GM06990 (cell line): ENCODE measurements at regions not wholly inside any gene's neighbourhood (a gene's known extent, or its start where the extent isn't known, plus 50 kb on each side); places are given as distances from the start of the nearest gene placed in this dataset.

Experiments
- DNase-seq: peaks from one replicate; pipeline ENCODE4 v3.0.0-alpha.2; 2011; ENCODE audit not compliant: insufficient read length; ENCODE audit errors: extremely low read depth
- H3K27me3 ChIP-seq: replicated peaks from 2 replicates; pipeline ENCODE4 v1.6.0; 2011; ENCODE audit warnings: low read length; ENCODE audit not compliant: control insufficient read depth, insufficient read depth
- H3K36me3 ChIP-seq: 2 replicates; pipeline ENCODE4 v1.5.1; 2011; ENCODE audit warnings: low read length; ENCODE audit not compliant: control insufficient read depth, insufficient read depth
- H3K4me3 ChIP-seq: replicated peaks from 2 replicates; pipeline ENCODE4 v1.5.1; 2011; ENCODE audit warnings: low read depth, mild to moderate bottlenecking, control low read depth, low read length
- CTCF ChIP-seq: IDR thresholded peaks from 2 replicates; pipeline ENCODE4 v1.5.1; 2011; ENCODE audit warnings: low read length, control low read depth, mild to moderate bottlenecking, inconsistent platforms; ENCODE audit not compliant: insufficient read depth, poor library complexity, severe bottlenecking

DNA sequence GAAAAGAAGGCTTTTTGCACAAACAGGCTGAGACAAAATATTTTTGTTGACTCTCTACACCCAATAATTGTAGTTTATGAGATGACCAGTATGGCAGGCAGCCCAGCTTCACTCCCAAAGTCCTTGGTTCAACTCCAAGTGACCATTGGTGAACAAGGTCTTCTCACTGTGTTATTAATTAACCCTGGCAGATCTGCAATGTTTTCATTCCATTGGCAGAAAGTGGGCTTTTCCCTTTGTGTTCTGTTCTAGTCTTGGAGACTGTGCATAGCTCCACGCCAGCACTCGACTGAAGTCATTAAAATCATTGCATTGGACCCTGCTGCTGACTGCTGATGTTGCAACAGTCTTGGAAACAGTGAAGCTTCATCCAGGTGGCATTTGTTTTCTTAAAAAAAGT is 277.3 kb upstream of the HAND2 start:
- H3K4me3 ChIP-seq, result no peak overlapping the region
- H3K27me3 ChIP-seq, result no peaks in the 10 kb centered on the region
- H3K36me3 ChIP-seq, result no peaks in the 10 kb centered on the region
- DNase-seq, result no peak
- no peak for TF ChIP-seq CTCF

DNA sequence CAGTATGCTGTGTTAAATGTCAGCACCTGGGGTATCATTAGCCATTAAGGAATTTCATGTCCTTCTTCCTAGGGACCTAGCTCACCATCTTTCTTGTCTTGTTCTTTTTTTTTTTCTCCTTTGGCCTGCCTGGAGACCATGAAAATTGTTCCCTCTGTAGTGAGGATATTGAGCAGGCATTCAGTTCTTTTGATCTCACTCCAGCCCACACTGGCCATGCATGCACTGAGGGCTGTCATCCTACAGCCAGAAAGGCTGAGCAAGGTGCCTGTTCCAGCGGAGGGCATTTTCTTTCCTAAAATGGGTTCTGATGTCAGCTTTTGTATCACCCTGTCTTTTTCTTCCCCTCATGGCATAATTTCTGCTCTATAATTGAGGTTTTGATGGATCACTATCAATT is 275.9 kb upstream of the HAND2 start:
- Histone ChIP-seq H3K27me3 (no peaks in the 10 kb centered on the region), H3K4me3 (no peak overlapping the region), H3K36me3 (no peaks in the 10 kb centered on the region)
- no peak for DNase-seq
- TF ChIP-seq CTCF, result no peak

GRCh38 chr4:173802662-173803022 is 272.6 kb upstream of the HAND2 start:
- Histone ChIP-seq H3K36me3 (no peaks in the 10 kb centered on the region), H3K27me3 (no peaks in the 10 kb centered on the region), H3K4me3 (no peak overlapping the region)
- TF ChIP-seq CTCF, result no peak
- no peak for DNase-seq

DNA sequence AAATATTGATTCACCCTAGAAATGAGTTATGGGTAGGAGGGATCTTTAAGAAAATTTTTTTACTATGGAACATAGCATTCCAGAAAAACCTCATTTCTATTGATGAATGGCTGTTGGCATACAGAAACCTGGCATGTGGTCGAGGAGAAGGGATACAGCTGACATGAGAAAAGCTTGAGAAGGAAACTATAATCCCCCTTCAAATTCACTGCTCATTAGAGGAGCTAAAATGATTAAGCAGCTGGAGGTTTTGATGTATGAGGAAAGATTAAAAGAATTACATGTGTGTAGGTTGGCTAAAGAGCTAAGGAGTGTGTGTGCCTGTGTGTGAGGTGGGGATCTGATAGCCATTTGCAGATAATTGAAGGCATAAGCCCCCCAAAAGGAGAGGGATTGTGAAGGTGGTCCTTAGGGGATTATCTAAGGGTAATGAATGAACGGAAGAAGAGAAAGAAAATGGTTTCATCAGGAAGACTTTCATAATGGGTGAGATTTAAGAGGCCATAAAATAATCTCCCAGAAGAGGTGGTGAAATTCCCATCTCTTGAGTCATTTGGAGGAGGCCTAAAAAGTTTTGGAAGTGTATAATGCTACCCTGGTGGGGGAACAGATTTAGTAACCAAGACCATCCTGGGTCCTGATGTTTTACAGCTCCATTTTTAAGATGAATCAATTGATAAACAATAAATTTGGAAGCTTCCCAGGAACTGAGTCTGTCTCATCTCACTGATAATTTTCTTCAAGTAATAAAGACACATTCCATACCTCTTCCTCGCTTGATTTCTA is 272.0 kb upstream of the HAND2 start:
- H3K27me3 ChIP-seq, result no peaks in the 10 kb centered on the region
- no peaks in the 10 kb centered on the region for H3K36me3 ChIP-seq
- TF ChIP-seq CTCF, result no peak
- H3K4me3 ChIP-seq, result no peak overlapping the region
- no peak for DNase-seq

DNA sequence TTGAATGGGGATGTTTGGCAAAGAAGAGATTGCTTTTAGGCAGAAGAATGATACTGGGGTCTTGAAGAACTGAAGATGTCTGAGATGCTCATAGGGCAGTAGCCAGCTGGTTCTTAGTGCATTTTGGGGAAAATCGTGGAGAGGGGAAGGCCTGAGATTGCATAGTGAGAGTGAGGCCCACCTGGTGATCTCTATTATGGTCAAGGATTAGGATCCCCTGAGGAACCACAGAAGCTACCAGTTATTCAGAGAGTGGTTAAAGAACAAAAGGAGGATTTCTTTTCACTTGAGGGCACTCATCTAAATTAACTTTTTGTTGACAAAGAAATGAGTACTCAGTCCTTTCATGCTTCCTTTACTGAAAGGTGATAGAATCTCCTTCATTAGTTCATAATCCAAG is 271.3 kb upstream of the HAND2 start:
- no peak for TF ChIP-seq CTCF
- no peaks in the 10 kb centered on the region for H3K27me3 ChIP-seq
- no peak overlapping the region for H3K4me3 ChIP-seq
- no peaks in the 10 kb centered on the region for H3K36me3 ChIP-seq
- DNase-seq, result no peak

- Histone ChIP-seq H3K4me3 (no peak overlapping the region), H3K27me3 (no peaks in the 10 kb centered on the region), H3K36me3 (no peaks in the 10 kb centered on the region)
- DNase-seq, result no peak
- no peak for TF ChIP-seq CTCF
Measured at GRCh38 chr4:173797296-173797695, 267.3 kb upstream of the HAND2 start.
